DMS153 treated with DMSO at 0.1 percent for 48 hours (cell line): ENCODE measurements at regions not wholly inside any gene's neighbourhood (a gene's known extent, or its start where the extent isn't known, plus 50 kb on each side); places are given as distances from the start of the nearest gene placed in this dataset.
"Not testable (repeated sequence)": the region's sequence is repeated elsewhere in the genome, so short reads cannot be mapped to it uniquely, and the experiment has no call there.

ENCODE experiments used
- DNase-seq: peaks from one replicate; lab custom pipeline; 2025; ENCODE audit not compliant: unreplicated experiment; lab: John Stamatoyannopoulos, UW

DNA sequence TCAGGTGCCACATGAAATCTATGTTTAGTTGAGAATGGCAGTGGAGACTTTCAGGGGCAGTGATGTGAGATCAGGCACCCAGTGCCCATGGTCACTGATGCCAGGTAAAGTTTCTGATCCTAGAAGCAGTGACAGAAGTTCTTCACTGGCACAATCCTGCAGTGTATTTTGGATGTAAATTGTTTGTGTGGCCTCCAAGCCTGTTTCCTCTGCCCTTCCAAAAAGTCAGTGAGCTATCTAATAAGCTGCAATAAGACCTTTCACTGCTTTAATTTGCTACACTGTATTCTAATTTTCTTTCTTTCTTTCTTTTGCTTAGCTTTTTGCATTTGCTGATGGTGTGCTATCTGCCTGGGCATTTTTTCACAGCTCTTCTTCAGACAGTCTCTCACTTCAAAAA lies 1348.6 kb downstream of the ADGRL3 start:
- no peak for DNase-seq

DNA sequence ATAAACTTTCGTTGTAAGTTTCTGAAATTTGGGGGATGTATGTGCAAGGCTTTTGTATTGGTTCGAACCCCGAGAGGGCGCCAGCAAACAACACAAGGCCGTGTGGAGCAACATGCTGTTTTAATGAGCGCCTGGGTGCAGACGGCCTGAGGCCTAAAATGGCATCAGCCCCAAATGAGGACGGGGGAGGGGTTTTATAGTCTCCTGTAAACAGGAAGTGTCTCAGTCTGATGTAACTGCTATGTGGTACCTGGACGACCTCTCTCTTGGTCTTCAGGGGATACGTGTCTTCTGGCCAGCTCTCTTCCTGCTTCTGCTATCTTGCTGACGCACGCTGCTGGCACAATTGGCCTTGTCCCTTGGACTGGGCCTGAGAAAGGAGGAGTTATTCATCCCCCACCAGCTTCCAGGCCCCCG lies 1348.0 kb downstream of the ADGRL3 start:
- DNase-seq: no peak

DNA sequence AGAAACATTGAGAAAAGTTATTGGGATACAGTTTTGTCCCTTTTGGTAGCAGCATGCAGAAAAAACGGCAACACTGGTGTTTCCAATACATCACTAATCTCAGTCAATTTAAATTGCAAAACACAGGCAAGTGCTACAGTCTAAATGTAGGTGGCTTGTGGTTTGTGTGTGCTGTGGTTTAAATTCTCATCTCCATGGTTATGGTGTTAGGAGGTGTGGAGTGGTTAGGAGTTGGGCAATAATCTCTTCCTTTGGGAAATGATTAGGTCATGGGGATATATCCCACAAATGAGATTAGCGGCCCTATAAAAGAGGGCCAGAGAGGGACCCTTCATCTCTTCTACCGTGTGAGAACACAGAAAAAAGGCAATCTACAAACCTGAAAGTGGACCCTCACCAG lies 1344.3 kb downstream of the ADGRL3 start:
- DNase-seq: no peak

DNA sequence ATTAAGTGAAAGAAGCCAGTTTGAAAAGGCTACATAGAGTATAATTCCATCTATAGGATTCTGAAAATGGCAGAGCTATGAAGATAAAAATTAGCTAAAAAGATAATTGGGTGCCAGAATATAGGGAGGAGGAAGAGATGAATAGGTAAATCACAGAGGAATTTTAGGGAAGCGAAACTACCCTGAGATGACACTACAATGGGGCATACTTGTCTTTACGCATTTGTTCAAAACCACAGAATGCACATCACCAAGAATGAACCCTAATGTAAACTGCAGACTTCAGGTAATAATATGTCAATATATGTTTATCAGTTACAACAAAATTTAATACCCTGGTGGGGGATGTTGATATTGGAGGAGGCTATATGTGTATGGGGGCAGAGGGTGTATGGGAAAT lies 1342.9 kb downstream of the ADGRL3 start:
- DNase-seq: no peak

DNA sequence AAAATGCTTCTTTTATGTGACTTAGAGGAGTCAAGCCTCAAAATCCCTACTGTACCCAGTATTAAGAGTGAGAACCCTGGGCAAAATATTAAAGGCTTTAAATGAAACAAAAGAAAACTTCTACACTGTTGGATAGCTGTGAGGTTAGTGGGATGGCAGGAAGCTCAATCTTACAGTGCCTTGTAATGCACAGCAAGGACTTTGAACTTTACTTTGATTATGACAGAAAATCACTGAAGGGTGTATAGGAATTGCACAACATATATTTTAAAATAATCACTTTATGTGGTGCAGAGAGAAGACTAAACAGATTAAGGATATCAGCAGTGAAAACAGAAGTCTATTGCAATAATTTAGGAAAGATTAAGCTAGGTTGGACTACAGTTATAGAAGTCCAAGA lies 1333.4 kb downstream of the ADGRL3 start:
- no peak for DNase-seq

DNA sequence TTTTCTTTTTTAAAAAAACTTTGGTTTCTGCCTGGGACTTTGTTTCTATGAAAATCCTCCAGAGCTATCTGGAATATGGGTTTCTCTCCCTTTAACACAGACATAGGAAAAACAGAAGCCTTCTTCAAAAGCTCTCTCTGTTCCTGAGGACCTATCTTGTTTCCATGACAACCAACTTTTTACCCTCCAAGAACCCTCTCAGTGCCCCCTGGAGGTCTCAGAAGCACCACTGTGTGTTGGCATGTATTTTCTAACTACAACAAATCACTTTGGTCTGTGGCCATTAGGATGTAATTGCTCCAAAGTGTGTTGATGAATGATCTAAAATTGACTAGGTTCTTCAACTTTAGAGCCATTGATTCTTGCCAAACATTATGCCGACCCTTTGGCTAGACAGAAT lies 1331.6 kb downstream of the ADGRL3 start:
- no peak for DNase-seq

DNA sequence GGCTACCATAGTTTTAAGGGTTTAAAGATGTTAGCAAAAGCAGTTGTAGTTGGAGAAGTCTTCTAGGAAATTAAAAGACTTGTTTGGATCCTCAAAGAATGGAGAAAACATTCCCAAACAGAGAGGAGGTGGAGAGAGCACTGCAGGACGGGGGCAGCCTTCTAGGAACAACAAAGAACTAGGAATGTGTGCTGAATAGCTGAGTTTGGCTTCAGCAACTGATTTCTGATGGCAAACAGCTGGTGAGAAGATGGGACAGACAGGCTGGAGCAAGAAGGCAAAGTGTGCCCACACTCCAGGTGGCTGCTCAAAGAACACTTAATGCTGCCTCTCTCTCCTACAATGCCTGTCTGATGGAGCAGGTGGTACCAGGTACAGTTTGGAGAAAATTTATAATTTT lies 1331.1 kb downstream of the ADGRL3 start:
- DNase-seq: no peak

DNA sequence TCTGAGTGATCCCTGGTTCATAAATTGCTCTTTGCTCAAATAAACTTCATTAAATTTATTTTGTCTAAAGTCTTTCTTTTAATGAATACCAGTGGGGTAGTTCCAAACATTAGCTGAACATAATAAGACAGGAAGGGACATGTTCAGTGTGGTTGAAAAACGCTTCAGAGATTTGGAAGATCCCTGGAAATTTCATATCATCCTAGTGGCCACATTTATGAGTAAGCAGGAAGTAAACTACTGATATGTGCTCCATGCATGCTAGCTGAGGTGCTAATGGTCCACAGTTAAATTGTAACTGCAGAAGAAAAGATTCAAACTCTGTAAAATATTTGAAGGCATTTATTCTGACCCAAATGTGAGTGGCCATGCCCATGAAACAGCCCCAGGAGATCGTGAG lies 1328.7 kb downstream of the ADGRL3 start:
- no peak for DNase-seq

DNA sequence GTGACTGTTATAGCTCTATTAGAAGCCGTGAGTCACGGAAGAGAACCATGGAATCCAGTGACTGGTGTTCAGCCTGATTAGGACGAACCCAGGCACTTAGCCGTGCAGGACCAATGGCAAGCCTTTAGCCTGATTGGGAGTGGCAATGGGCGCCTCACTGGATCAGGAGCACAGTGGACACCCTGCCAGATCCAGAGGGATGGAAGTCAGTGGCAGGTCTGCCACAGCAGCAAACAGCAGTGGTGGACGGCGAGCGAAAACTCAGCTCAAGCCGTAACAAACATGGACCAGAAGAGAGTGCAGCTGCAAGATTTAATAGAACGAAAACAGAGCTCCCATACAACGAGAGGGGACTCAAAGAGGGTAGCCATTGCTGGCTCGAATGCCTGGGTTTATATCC lies 1326.5 kb downstream of the ADGRL3 start:
- DNase-seq: no peak

DNA sequence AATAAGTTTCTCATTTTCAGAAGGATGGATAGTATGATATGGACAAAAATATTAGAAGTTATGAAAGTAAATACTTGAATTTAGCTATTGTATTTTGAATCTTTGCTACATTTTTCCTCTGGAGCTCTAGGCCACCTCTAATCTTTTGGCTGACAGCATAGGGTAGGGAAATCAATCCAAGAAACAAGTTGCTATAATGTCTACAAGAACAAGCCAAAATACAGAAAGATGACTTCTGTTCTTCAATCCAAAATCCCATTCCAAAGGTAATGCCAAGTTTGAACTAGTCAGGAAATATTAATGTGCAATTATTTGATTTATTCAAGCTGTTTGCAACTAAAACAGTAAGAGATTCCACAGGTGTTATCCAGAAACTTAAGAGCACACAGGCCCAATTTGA lies 1323.1 kb downstream of the ADGRL3 start:
- no peak for DNase-seq

DNA sequence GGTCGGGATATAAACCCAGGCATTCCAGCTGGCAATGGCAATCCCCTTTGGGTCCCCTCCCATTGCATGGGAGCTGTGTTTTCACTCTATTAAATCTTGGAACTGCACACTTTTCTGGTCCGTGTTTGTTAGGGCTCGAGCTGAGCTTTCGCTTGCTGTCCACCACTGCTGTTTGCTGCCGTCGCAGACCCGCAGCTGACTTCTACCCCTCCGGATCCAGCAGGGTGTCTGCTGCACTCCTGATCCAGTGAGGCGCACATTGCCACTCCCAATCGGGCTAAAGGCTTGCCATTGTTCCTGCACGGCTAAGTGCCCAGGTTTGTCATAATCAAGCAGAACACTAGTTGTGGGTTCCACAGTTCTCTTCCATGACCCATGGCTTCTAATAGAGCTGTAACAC lies 1322.1 kb downstream of the ADGRL3 start:
- DNase-seq: no peak

DNA sequence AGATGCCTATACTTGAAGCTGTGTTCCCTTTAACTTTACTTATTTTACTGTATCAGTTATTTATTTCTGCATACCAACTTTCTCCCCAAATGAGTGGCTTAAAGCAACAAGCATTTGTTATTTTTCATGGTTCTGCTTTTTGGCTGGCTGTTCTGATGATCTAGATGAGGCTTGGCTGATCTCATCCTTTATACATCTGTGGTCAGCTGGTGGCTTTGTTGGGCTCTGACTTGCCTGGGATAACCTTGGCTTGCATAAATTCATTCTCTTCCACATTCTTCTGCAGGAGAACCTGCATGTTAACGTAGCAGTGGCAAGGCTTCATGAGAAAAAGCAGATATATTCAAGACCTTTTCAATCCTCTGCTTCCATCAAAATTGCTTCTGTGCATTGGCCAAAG lies 1317.6 kb downstream of the ADGRL3 start:
- no peak for DNase-seq

DNA sequence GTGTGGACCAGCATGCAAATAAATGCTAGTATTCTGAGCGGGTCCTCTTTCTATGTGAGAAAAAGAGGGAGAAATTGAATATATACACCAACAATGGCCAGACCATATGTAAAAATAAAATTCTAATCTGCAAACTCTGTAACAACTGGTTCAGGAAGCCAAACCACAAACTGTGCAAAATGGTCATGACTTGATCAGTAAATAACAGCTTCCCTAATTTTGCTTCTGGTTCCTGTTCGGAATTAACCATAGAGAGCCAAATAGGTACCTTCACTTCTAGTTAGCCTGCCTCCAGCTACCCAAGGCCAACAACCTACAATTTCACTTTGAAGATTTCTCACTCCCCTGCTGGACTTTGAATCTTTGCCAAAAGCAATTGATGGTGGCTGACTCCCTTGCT lies 1313.2 kb downstream of the ADGRL3 start:
- DNase-seq: no peak

DNA sequence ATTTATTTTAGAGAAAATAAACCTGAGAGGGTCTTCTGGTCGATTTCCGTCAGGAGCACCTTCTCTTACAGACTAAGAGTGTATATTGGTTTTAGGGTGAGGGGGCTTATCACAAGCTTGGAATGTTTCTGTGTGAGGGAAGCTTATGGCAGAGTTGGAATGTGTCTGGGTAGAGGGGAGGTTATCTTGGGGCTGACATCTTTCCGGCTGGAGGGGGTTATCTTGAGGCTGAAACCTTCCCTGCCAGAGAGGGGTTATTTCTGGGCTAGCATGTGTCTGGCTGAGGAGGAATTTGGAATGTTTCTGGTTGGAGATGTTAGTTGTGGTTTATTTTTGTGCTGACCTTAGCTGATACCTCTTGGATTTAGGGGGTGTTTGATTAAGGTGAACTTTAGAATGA lies 1312.1 kb downstream of the ADGRL3 start:
- no peak for DNase-seq

DNA sequence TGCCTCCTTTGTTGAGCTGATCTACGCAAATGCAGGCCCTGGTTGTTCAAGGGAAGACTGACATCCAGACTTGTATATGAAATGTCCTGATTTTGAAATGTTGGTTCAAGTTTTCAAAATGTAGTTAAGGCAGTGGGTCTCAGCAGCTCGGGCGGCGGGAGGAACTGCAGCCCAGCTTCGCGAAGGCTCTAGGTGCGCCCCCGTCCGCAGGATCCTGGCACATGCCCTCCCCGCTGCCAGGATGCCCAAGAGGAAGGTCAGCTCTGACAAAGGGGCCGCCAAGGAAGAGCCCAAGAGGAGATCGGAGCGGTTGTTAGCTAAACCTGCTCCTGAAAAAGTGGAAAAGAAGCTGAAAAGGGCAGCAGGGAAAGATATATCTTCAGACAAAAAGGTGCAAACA lies 1310.1 kb downstream of the ADGRL3 start:
- DNase-seq: no peak

DNA sequence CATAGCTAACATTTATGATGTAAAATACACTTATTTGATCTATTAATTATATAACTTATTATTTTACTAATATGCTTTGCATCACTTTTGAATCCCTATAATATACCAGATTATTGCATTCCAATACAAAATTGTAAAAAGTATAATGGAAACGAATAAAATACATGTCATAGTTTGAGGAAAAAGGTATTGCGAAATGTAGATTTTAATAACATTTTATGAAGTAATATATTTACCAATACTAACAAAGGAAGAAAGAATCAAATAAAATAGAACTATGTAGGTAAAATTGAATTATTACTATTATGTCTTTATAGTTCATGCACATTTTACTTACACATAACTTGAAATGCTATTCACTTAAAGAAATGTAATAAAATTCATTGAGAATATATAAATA lies 1300.2 kb downstream of the ADGRL3 start:
- DNase-seq: no peak

DNA sequence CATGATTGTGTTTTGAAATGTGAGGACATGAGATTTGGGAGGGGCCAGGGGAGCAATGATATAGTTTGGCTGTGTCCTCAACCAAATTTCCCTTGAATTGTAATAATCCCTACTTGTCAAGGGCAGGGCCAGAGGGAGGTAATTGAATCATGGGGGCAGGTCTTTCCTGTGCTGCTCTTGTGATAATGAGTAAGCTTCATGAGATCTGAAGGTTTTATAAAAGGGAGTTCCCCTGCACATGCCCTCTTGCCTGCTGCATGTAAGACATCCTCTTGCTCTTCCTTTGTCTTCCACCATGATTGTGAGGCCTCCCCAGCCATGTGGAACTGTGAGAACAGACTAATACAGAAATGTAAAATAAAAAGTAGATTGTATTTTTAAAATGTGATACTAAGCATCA lies 1294.9 kb downstream of the ADGRL3 start:
- no peak for DNase-seq

DNA sequence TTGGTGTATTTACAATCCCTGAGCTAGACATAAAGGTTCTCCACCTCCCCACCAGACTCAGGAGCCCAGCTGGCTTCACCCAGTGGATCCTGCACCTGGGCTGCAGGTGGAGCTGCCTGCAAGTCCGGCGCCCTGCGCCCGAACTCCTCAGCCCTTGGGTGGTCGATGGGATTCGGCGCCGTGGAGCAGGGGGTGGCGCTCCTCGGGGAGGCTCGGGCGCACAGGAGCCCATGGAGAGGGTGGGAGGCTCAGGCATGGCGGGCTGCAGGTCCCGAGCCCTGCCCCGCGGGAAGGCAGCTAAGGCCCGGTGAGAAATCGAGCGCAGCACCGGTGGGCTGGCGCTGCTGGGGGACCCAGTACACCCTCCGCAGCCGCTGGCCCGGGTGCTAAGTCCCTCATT lies 1291.6 kb downstream of the ADGRL3 start:
- DNase-seq: not testable (repeated sequence)

DNA sequence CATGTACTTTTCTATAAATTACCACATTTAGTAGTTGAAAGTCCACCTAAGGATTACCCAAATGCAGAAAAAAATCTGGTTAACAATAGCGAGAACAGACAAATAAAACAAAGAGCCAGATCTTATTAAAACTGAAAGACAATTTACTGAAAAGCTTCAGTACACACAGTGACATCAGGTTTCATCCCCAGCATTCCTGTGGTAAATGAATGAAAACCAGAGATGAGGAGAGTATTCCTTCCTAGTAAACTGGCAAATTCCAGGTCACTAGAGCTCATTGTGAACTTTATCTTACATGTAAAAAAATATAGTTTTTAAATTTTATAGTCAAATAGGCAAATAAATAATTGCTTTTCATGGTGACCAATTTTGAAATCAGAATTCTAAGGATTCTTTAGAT lies 1290.5 kb downstream of the ADGRL3 start:
- DNase-seq: no peak

DNA sequence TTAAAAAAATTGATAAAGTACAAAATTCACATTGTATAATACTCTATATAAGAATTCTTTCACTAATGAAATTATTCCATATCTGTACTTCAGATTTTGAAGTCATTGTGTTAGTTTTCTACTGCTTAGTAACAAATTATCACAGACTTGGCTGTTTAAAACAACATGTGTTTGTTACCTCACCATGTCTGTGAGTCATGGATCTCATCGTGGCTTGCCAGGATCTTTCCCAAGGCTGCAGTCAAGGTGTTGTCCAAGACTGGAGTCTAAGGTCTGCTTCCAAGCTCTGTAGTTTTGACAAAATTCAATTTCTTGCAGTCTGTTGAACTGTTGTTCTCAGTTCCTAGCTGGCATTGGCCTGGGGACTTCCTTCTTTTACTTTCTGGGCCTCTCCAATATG lies 1286.9 kb downstream of the ADGRL3 start:
- DNase-seq: no peak

DNA sequence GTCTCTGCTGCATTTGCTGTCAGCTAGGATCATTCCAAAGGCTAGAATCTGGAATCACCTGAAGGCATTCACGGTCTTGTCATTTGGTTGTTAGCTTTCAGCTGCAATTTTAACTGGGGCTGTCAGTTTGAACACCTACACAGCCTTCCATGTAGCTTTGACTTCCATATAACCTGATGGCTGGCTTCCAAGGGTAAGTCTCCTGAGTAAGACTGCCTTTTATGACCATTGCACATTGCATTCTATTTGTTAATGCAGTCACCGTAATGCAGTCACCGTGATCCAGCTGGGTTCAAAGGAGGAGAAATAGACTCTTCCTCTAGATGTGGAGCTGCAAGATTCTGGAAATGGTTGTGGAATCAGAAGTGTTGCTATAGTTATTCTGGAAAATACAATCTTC lies 1284.2 kb downstream of the ADGRL3 start:
- no peak for DNase-seq

DNA sequence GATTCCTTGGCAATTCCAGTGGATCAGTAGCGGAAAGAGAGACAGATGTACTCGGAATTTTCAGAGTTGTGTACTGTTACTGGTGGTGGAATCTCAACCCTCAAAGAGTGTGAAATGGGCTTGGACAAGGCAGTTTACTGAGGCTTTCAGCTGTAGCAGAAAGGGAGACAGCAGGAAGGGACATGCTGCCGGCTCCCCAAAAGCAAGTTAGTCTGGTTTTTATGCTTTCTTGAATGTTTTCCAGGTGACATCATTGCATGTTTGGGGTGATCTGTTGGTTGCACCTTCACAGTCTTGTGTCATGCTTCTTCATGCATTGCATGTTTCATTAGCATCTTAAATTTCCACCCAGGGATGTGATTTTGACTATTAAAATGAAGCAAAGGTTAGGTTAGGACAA lies 1282.2 kb downstream of the ADGRL3 start:
- no peak for DNase-seq

DNA sequence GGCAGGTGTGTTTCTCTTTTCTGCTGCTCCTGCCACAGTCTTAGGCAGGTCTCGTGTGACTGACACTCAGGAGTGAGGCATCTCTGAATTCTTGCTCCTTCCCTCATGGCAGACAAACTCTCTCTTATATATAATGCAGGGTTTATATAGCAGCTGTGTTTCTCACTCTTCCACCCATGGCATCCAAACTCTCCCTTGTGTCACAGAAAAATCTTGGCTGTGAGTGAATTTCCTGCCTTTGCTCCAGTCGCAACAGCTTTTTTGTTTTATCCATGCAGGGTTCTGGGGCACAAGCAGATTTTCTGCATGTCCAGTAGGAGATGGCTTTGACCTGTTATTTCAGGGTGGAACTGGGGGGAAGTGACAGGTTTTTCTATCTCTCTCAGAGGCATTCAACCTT lies 1275.5 kb downstream of the ADGRL3 start:
- no peak for DNase-seq

DNA sequence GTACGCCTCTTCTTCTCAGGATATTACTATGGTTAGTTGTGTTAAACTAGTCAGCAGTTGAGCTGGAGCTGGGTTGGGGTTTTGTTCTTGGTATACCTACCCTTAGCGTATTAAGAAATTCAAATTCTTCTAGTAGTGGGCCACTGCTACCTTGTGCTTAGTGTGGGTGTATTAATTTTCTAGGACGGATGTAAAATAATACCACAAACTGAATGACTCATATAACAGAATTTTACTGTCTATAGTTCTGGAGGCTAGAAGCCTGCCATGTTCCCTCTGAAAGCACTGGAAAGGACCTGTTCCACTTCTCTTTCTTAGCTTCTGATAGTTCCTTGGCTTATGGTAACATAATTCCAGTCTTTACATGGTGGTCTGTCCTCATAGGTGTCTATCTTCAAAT lies 1274.7 kb downstream of the ADGRL3 start:
- DNase-seq: no peak
